GM12878 (cell line): ENCODE measurements at regions not wholly inside any gene's neighbourhood (a gene's known extent, or its start where the extent isn't known, plus 50 kb on each side); places are given as distances from the start of the nearest gene placed in this dataset.

Experiments used
- ATAC-seq: fragments of 200-7000 bp; cut with Tn5 transposase; 3 replicates; pipeline ENCODE4 v1.9.1; 2020; ENCODE audit warnings: mild to moderate bottlenecking, moderate library complexity
- BruUV-seq: library from RNA; stranded (reverse); fragments of 400-500 nt; replicated peaks from 2 replicates; lab custom pipeline; 2021; lab: Mats Ljungman, UMichigan
- CTCF ChIA-PET: fragments of 300-600 bp; sonication (Branson Sonifier 250); formaldehyde crosslinking; extraction: SDS; loops from one replicate; lab custom pipeline; 2021; ENCODE audit warnings: inconsistent platforms; lab: Yijun Ruan, JAX
- POLR2A ChIA-PET: fragments of 350-600 bp; formaldehyde crosslinking; extraction: SDS; loops from one replicate; lab custom pipeline; 2021; ENCODE audit warnings: inconsistent platforms; lab: Charles Lee
- RAD21 ChIA-PET: fragments of 300-600 bp; sonication (Branson Sonifier 250); formaldehyde crosslinking; loops from one replicate; lab custom pipeline; 2023; ENCODE audit warnings: antibody characterized with exemption; ENCODE audit not compliant: unreplicated experiment; lab: Charles Lee
- SMC1A ChIA-PET: fragments of 300-600 bp; sonication (Branson Sonifier 250); formaldehyde crosslinking; loops from one replicate; lab custom pipeline; 2023; ENCODE audit not compliant: unreplicated experiment, uncharacterized antibody; lab: Charles Lee
- DNase-seq: peaks from one replicate; pipeline ENCODE4 v3.0.0-alpha.2; 2011; ENCODE audit warnings: low read depth, low spot score
- FAIRE-seq: peaks from 3 replicates; lab custom pipeline; 2011; peaks lifted over from hg19 to GRCh38; lab: Jason Lieb, UNC
- H2AFZ ChIP-seq: 2 replicates; pipeline ENCODE4 v1.6.0; 2011; ENCODE audit warnings: low read depth, low read length, control low read depth; ENCODE audit not compliant: control insufficient read depth
- H3K27ac ChIP-seq: 2 replicates; pipeline ENCODE4 v1.5.1; 2011; ENCODE audit warnings: control low read depth; ENCODE audit not compliant: control insufficient read depth, insufficient read depth
- H3K27me3 ChIP-seq, 2 experiments: replicated peaks in 1 of 2; 2 replicates each; pipeline versions ENCODE4 v1.6.0 to v1.6.1; 2011; ENCODE audit warnings: low read length in 1 of 2; ENCODE audit not compliant: control insufficient read depth in 2 of 2, insufficient read depth in 2 of 2
- H3K36me3 ChIP-seq, 2 experiments: 2 replicates each; pipeline ENCODE4 v1.5.1; 2011; ENCODE audit warnings: low read length in 1 of 2; ENCODE audit not compliant: control insufficient read depth in 2 of 2, insufficient read depth in 2 of 2
- H3K4me1 ChIP-seq: 2 replicates; pipeline ENCODE4 v1.6.1; 2011; ENCODE audit warnings: mild to moderate bottlenecking, low read length, moderate library complexity, mixed read lengths; ENCODE audit not compliant: control insufficient read depth, insufficient read depth
- H3K4me2 ChIP-seq: 2 replicates; pipeline ENCODE4 v1.6.0; 2011; ENCODE audit warnings: control low read depth; ENCODE audit not compliant: control insufficient read depth, insufficient read depth
- H3K4me3 ChIP-seq: fragments of 200-600 bp; sonication (generic); 2 replicates; pipeline ENCODE4 v1.5.1; 2016
- H3K79me2 ChIP-seq: 2 replicates; pipeline ENCODE4 v1.6.0; 2011; ENCODE audit warnings: low read length; ENCODE audit not compliant: control insufficient read depth, insufficient read depth
- H3K9ac ChIP-seq: 2 replicates; pipeline ENCODE4 v1.8.0; 2011; ENCODE audit warnings: low read length, control low read depth, mixed read lengths; ENCODE audit not compliant: control insufficient read depth, insufficient read depth
- H3K9me3 ChIP-seq: replicated peaks from 3 replicates; pipeline ENCODE4 v1.5.1; 2011; ENCODE audit warnings: mild to moderate bottlenecking, low read length; ENCODE audit not compliant: control insufficient read depth, insufficient read depth
- H4K20me1 ChIP-seq: 2 replicates; pipeline ENCODE4 v1.6.0; 2011; ENCODE audit not compliant: control insufficient read depth, insufficient read depth
- BHLHE40 ChIP-seq, 2 experiments: fragments of 450-650 bp in 1 of 2; IDR thresholded peaks; 2 replicates each; pipeline ENCODE4 v1.6.1; 2011 to 2017; ENCODE audit warnings: low read depth in 2 of 2, borderline replicate concordance in 1 of 2, improper control_type of control experiment in 1 of 2, low read length in 1 of 2, mild to moderate bottlenecking in 1 of 2
- BMI1 ChIP-seq: fragments of 450-650 bp; IDR thresholded peaks from 2 replicates; pipeline ENCODE4 v1.6.1; 2016; ENCODE audit warnings: mild to moderate bottlenecking, moderate library complexity, borderline replicate concordance
- EGR1 ChIP-seq, 2 experiments: IDR thresholded peaks; 1 replicate in 1 of 2; 2 replicates in 1 of 2; pipeline ENCODE4 v1.6.1; 2011 to 2012; ENCODE audit warnings: low read depth in 2 of 2, low read length in 2 of 2, borderline replicate concordance in 1 of 2, mild to moderate bottlenecking in 1 of 2, moderate library complexity in 1 of 2
- ESRRA ChIP-seq: IDR thresholded peaks from 2 replicates; pipeline ENCODE4 v1.6.1; 2012; ENCODE audit warnings: mild to moderate bottlenecking, low read length, improper control_type of control experiment
- LARP7 ChIP-seq: fragments of 450-650 bp; IDR thresholded peaks from 2 replicates; pipeline ENCODE4 v1.6.1; 2017; ENCODE audit warnings: mild to moderate bottlenecking
- MAX ChIP-seq: IDR thresholded peaks from 2 replicates; pipeline ENCODE4 v1.6.1; 2012; ENCODE audit warnings: low read depth, low read length, improper control_type of control experiment
- MEF2B ChIP-seq: fragments of 450-650 bp; IDR thresholded peaks from 2 replicates; pipeline ENCODE4 v1.6.1; 2018; ENCODE audit warnings: mild to moderate bottlenecking, moderate library complexity; ENCODE audit not compliant: partially characterized antibody, poor library complexity, severe bottlenecking
- PBX3 ChIP-seq: IDR thresholded peaks from 2 replicates; pipeline ENCODE4 v1.6.1; 2011; ENCODE audit warnings: mild to moderate bottlenecking, low read depth, low read length, moderate library complexity; ENCODE audit not compliant: insufficient replicate concordance
- POLR2A ChIP-seq: IDR thresholded peaks from 2 replicates; pipeline ENCODE4 v1.6.1; 2011; ENCODE audit warnings: low read depth, mild to moderate bottlenecking, low read length
- POLR2AphosphoS5 ChIP-seq: IDR thresholded peaks from 2 replicates; pipeline ENCODE4 v1.6.1; 2011; ENCODE audit warnings: mild to moderate bottlenecking, low read length, inconsistent platforms
- RELB ChIP-seq: fragments of 450-650 bp; IDR thresholded peaks from 2 replicates; pipeline ENCODE4 v1.6.1; 2017; ENCODE audit warnings: low read depth, mild to moderate bottlenecking, moderate library complexity
- RFX5 ChIP-seq: IDR thresholded peaks from 2 replicates; pipeline ENCODE4 v1.6.1; 2011; ENCODE audit warnings: low read depth, low read length, improper control_type of control experiment
- SP1 ChIP-seq: IDR thresholded peaks from one replicate; pipeline ENCODE4 v1.6.1; 2011; ENCODE audit warnings: low read depth, low read length
- ZNF24 ChIP-seq: fragments of 450-650 bp; IDR thresholded peaks from 2 replicates; pipeline ENCODE4 v1.6.1; 2017; ENCODE audit warnings: antibody characterized with exemption, mild to moderate bottlenecking
- ZNF384 ChIP-seq: IDR thresholded peaks from 2 replicates; pipeline ENCODE4 v1.6.1; 2012; ENCODE audit warnings: low read depth, mild to moderate bottlenecking, low read length, improper control_type of control experiment, borderline replicate concordance
- ZNF592 ChIP-seq: fragments of 450-650 bp; IDR thresholded peaks from 2 replicates; pipeline ENCODE4 v1.6.1; 2017; ENCODE audit warnings: mild to moderate bottlenecking, moderate library complexity
- WGBS: methylation state at CpG from one replicate; pipeline ENCODE4 v1.1.6; 2016; ENCODE audit warnings: low lambda C conversion rate; ENCODE audit not compliant: insufficient replicate concordance, insufficient coverage; ENCODE audit errors: missing lambda C conversion rate; 5-methylcytosine and 5-hydroxymethylcytosine counted together
- in situ Hi-C: fragments of 300-500 bp; cut with MboI; formaldehyde crosslinking; loops from 9 replicates; pipeline ENCODE4 v1.14.3; 2018; ENCODE audit warnings: mixed read lengths
- intact Hi-C: fragments of 100-400 bp; cut with micrococcal nuclease; formaldehyde crosslinking; loops from one replicate; pipeline ENCODE4 v1.14.2; 2022; ENCODE audit not compliant: unreplicated experiment

- ATAC-seq (no peak), DNase-seq (no peak), FAIRE-seq (no peak)
- ChIA-PET RAD21 (no interaction called here), CTCF (no interaction called here), SMC1A (interaction anchor here (0.8 kb wide), 1 partner anchor 76 kb away, joined by 3 read pairs; no protein-coding TSS in a partner anchor), POLR2A (no interaction called here)
- Histone ChIP-seq H3K27me3 (no peaks in the 10 kb centered on the region; a peak in 1 of 4 replicates), H3K9me3 (no peaks in the 10 kb centered on the region; the same call in 2 of the 3 replicates), H4K20me1 (no peaks in the 10 kb centered on the region), H3K4me2 (no peak overlapping the region), H3K79me2 (no peaks in the 10 kb centered on the region), H3K36me3 (no peaks in the 10 kb centered on the region), H2AFZ (no peak overlapping the region), H3K9ac (no peak overlapping the region), H3K4me1 (no peaks in the 10 kb centered on the region), H3K27ac (no peak overlapping the region), H3K4me3 (no peak overlapping the region)
- intact Hi-C loops, result no loop called here
- no peak for TF ChIP-seq PBX3
- TF ChIP-seq ESRRA, result no peak
- no peak for TF ChIP-seq POLR2AphosphoS5
- TF ChIP-seq SP1, result no peak
- TF ChIP-seq MAX, result no peak
- no peak for TF ChIP-seq ZNF384
- TF ChIP-seq ZNF24, result no peak
- TF ChIP-seq LARP7, result no peak
- no peak for TF ChIP-seq BMI1
- TF ChIP-seq POLR2A, result no peak
- no peak for TF ChIP-seq RELB
- no peak for TF ChIP-seq MEF2B
- TF ChIP-seq RFX5, result no peak
- TF ChIP-seq ZNF592, result no peak
- no peak for TF ChIP-seq EGR1 (IDR thresholded peaks at IDR 0.05; ENCODE audit: borderline replicate concordance in 1 of 2, low read depth in 2 of 2, low read length in 2 of 2)
- TF ChIP-seq BHLHE40 (IDR thresholded peaks at IDR 0.05; ENCODE audit: borderline replicate concordance in 1 of 2, low read depth in 2 of 2, low read length in 1 of 2), result no peak
- in situ Hi-C loops, result no loop called here
- 20% methylated on average over 14 of the region's 14 CpGs for WGBS
- BruUV-seq, result no TSS peak
Measured at GRCh38 chr22:26941896-26942636, 284.7 kb downstream of the MIAT start.
